ENCODE measurements at regions not wholly inside any gene's neighbourhood (a gene's known extent, or its start where the extent isn't known, plus 50 kb on each side); places are given as distances from the start of the nearest gene placed in this dataset.

- TF ChIP-seq, protein P1, sequence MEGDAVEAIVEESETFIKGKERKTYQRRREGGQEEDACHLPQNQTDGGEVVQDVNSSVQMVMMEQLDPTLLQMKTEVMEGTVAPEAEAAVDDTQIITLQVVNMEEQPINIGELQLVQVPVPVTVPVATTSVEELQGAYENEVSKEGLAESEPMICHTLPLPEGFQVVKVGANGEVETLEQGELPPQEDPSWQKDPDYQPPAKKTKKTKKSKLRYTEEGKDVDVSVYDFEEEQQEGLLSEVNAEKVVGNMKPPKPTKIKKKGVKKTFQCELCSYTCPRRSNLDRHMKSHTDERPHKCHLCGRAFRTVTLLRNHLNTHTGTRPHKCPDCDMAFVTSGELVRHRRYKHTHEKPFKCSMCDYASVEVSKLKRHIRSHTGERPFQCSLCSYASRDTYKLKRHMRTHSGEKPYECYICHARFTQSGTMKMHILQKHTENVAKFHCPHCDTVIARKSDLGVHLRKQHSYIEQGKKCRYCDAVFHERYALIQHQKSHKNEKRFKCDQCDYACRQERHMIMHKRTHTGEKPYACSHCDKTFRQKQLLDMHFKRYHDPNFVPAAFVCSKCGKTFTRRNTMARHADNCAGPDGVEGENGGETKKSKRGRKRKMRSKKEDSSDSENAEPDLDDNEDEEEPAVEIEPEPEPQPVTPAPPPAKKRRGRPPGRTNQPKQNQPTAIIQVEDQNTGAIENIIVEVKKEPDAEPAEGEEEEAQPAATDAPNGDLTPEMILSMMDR (IDR thresholded peaks at IDR 0.05 in 8 of 11, conservative IDR thresholded peaks at IDR 0.05 in 3 of 11) = no peak
- TF ChIP-seq POLR2A (IDR thresholded peaks at IDR 0.05) (no peak), POLR2AphosphoS5 (IDR thresholded peaks at IDR 0.05) (no peak)
Observed at GRCh38 chr12:125892276-125892675, 827.0 kb downstream of the AACS start.
